Kidney (tissue), 13 donors: ENCODE measurements at regions not wholly inside any gene's neighbourhood (a gene's known extent, or its start where the extent isn't known, plus 50 kb on each side); places are given as distances from the start of the nearest gene placed in this dataset.

Experiments
- DNase-seq, 5 donors: peaks; one replicate each; pipeline ENCODE4 v3.0.0-alpha.2; 2013 to 2020
- FAIRE-seq: peaks from 2 replicates; lab custom pipeline; 2012; peaks lifted over from hg19 to GRCh38; lab: Jason Lieb, UNC
- H3K27ac ChIP-seq, 2 donors: one replicate each; pipeline ENCODE4 v1.7.0; 2013; ENCODE audit warnings: low read depth in 2 of 2, low read length in 2 of 2, inconsistent platforms in 1 of 2
- H3K27me3 ChIP-seq: one replicate; pipeline ENCODE4 v1.7.1; 2013; ENCODE audit warnings: low read length, inconsistent platforms; ENCODE audit not compliant: control insufficient read depth, insufficient read depth
- H3K36me3 ChIP-seq, 3 donors: one replicate each; pipeline versions ENCODE4 v1.7.0 to v1.7.1; 2013; ENCODE audit warnings: low read length in 3 of 3, control low read depth in 1 of 3, inconsistent platforms in 1 of 3; ENCODE audit not compliant: insufficient read depth in 3 of 3, control insufficient read depth in 2 of 3
- H3K4me1 ChIP-seq, 3 donors: one replicate each; pipeline versions ENCODE4 v1.7.0 to v1.7.1; 2013; ENCODE audit warnings: low read length in 3 of 3, inconsistent platforms in 1 of 3, low read depth in 1 of 3; ENCODE audit not compliant: control insufficient read depth in 2 of 3, insufficient read depth in 2 of 3
- H3K4me3 ChIP-seq, 3 donors: one replicate each; pipeline versions ENCODE4 v1.7.0 to v1.8.1; 2013; ENCODE audit warnings: low read length in 3 of 3, control low read depth in 1 of 3, inconsistent platforms in 1 of 3
- H3K9ac ChIP-seq, 3 donors: one replicate each; pipeline versions ENCODE4 v1.7.0 to v1.7.1; 2013; ENCODE audit warnings: low read length in 3 of 3, control low read depth in 1 of 3, inconsistent platforms in 1 of 3
- H3K9me3 ChIP-seq, 3 donors: one replicate each; pipeline versions ENCODE4 v1.7.0 to v1.7.1; 2013; ENCODE audit warnings: low read length in 3 of 3, control low read depth in 1 of 3, inconsistent platforms in 1 of 3; ENCODE audit not compliant: control insufficient read depth in 2 of 3, insufficient read depth in 1 of 3
- intact Hi-C: fragments of 100-400 bp; cut with DNase I; formaldehyde crosslinking; loops from one replicate; pipeline ENCODE4 v1.11.1; 2022
- TF ChIP-seq, protein P1 (sequence below): IDR thresholded peaks from 3 replicates; pipeline ENCODE4 v1.5.1; 2012; ENCODE audit warnings: mild to moderate bottlenecking, moderate library complexity, borderline replicate concordance; ENCODE audit not compliant: insufficient read depth; ENCODE audit errors: extremely low read depth
- donor health status: control.
- donor health status: control.
- donor health status: control.
- donor health status: control.
- donor health status: control.
- donor health status: DM: yes; HTN: yes; CAD: no.
- donor health status: Normal renal cell carcinoma (clear cell type).

DNA sequence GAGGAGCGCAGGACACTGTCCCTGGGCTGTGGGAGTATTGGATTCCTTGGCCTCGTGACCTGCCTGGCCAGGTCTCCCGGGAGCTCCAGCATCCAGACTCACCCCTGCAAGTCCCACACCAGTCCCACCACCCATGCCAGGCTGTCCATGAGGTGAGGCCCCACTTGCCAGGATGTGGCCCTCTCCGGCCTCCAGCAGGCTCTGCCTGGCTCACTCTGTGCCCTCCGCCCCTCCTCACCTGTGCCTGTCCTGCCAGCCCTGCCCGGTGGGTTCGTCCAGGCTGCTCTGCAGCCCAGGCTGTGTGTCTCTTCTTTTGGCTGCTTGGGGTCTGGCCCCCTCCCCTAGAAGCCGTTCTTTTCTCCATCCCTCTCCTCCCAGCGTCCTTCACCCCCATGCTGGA lies 436.8 kb upstream of the MYT1L start:
- Histone ChIP-seq H3K9ac (no peak overlapping the region), H3K9me3 (no peaks in the 10 kb centered on the region), H3K36me3 (no peaks in the 10 kb centered on the region), H3K27me3 (no peaks in the 10 kb centered on the region), H3K4me1 (no peaks in the 10 kb centered on the region), H3K4me3 (no peak overlapping the region), H3K27ac (no peak overlapping the region)
- FAIRE-seq (no peak), DNase-seq (no peak)
- TF ChIP-seq, protein P1, sequence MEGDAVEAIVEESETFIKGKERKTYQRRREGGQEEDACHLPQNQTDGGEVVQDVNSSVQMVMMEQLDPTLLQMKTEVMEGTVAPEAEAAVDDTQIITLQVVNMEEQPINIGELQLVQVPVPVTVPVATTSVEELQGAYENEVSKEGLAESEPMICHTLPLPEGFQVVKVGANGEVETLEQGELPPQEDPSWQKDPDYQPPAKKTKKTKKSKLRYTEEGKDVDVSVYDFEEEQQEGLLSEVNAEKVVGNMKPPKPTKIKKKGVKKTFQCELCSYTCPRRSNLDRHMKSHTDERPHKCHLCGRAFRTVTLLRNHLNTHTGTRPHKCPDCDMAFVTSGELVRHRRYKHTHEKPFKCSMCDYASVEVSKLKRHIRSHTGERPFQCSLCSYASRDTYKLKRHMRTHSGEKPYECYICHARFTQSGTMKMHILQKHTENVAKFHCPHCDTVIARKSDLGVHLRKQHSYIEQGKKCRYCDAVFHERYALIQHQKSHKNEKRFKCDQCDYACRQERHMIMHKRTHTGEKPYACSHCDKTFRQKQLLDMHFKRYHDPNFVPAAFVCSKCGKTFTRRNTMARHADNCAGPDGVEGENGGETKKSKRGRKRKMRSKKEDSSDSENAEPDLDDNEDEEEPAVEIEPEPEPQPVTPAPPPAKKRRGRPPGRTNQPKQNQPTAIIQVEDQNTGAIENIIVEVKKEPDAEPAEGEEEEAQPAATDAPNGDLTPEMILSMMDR: no peak
- intact Hi-C loops: no loop called here

DNA sequence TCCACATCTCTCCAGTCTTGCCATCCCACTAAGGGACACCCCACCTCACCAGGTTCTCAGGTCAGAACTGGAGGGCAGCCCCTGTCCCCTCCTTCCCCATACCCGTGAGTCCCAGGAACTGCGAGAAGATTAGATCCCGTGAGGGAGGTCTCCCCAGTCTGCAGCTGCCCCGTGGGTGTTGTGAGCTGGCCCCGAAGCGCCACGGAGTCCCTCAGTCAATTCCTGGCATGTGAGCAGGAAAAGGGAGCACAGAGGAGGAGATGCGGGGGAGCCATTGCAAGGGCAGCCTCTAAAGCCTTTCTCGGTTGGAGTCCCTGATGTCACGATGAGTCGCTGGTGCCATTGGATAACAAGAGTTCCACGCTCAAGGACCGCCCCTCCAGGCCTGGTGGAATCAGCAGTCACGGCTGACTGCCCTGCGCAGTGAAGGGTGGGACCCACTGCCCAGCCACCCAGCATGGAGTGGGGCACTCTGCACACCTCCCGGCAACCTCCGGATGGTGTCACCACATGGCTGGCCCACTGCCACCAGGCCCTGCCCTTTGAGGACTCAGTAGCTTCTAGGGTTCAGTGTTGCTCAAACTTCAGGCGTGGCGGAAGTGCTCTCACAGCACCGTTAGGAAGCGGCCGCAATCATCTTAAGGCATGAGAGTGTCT lies 434.9 kb upstream of the MYT1L start:
- TF ChIP-seq, protein P1: no peak
- DNase-seq (no peak), FAIRE-seq (no peak)
- H3K9me3 ChIP-seq: no peaks in the 10 kb centered on the region
- no peak overlapping the region for H3K9ac ChIP-seq
- no peaks in the 10 kb centered on the region for H3K36me3 ChIP-seq
- no peak overlapping the region for H3K4me3 ChIP-seq
- no peaks in the 10 kb centered on the region for H3K4me1 ChIP-seq
- no peak overlapping the region for H3K27ac ChIP-seq
- intact Hi-C loops: no loop called here
- no peaks in the 10 kb centered on the region for H3K27me3 ChIP-seq

- Histone ChIP-seq H3K9ac (no peak overlapping the region), H3K27ac (no peak overlapping the region), H3K9me3 (peaks cover 0 to 5% (median 2%) of the 10 kb centered on the region in 3 donors), H3K4me1 (no peaks in the 10 kb centered on the region), H3K36me3 (no peaks in the 10 kb centered on the region), H3K4me3 (no peak overlapping the region), H3K27me3 (no peaks in the 10 kb centered on the region)
- no peak for DNase-seq
- intact Hi-C loops: no loop called here
- FAIRE-seq: no peak
- TF ChIP-seq, protein P1: no peak
Observed at GRCh38 chr2:2765176-2765800, 434.2 kb upstream of the MYT1L start.
